Prostate gland (tissue), 2 donors: ENCODE measurements at regions not wholly inside any gene's neighbourhood (a gene's known extent, or its start where the extent isn't known, plus 50 kb on each side); places are given as distances from the start of the nearest gene placed in this dataset.

Source experiments
- POLR2A ChIP-seq: fragments of 450-650 bp; IDR thresholded peaks from one replicate; pipeline ENCODE4 v1.6.1; 2016; ENCODE audit warnings: antibody characterized with exemption, mild to moderate bottlenecking
- POLR2AphosphoS5 ChIP-seq: sonication (generic); formaldehyde crosslinking; IDR thresholded peaks from one replicate; pipeline ENCODE4 v1.6.1; 2017; ENCODE audit warnings: antibody characterized with exemption
- TF ChIP-seq, protein P1 (sequence below), 4 experiments: fragments of 200-600 bp in 2 of 4; fragments of 450-650 bp in 2 of 4; sonication (generic) in 2 of 4; IDR thresholded peaks; 1 replicate in 3 of 4; 2 replicates in 1 of 4; pipeline ENCODE4 v1.5.1; 2016 to 2019; ENCODE audit warnings: antibody characterized with exemption in 4 of 4, mild to moderate bottlenecking in 2 of 4, moderate library complexity in 2 of 4

DNA sequence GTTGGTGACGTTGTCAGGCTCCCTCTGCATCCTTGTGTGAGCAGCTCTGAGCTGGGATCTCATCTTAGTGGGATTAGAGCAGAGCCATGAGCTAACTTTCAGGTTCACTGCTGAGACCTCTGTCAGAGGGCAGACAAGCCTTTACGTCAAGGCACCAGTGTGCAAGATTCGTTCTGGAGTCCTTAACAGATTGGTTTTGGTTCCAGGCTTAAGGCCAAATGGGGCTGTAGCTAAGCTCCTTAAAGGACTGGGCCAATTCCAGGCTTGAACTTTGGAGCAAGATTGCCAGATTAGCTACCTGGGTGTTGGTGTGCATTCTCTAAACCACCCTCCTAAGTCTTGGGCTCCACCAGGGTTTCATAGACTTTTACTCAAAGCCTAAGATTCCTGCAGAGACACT, 52.6 kb upstream of the PDC start:
- TF ChIP-seq, protein P1, sequence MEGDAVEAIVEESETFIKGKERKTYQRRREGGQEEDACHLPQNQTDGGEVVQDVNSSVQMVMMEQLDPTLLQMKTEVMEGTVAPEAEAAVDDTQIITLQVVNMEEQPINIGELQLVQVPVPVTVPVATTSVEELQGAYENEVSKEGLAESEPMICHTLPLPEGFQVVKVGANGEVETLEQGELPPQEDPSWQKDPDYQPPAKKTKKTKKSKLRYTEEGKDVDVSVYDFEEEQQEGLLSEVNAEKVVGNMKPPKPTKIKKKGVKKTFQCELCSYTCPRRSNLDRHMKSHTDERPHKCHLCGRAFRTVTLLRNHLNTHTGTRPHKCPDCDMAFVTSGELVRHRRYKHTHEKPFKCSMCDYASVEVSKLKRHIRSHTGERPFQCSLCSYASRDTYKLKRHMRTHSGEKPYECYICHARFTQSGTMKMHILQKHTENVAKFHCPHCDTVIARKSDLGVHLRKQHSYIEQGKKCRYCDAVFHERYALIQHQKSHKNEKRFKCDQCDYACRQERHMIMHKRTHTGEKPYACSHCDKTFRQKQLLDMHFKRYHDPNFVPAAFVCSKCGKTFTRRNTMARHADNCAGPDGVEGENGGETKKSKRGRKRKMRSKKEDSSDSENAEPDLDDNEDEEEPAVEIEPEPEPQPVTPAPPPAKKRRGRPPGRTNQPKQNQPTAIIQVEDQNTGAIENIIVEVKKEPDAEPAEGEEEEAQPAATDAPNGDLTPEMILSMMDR (IDR thresholded peaks at IDR 0.05), result no peak
- TF ChIP-seq POLR2AphosphoS5, result no peak
- TF ChIP-seq POLR2A, result no peak
